Skeletal muscle tissue (tissue), 3 donors: ENCODE measurements at regions not wholly inside any gene's neighbourhood (a gene's known extent, or its start where the extent isn't known, plus 50 kb on each side); places are given as distances from the start of the nearest gene placed in this dataset.

Source experiments
- H3K27ac ChIP-seq: one replicate; pipeline ENCODE4 v1.7.0; 2013; ENCODE audit warnings: mild to moderate bottlenecking, low read depth, low read length, inconsistent platforms
- H3K27me3 ChIP-seq, 3 donors: one replicate each; pipeline ENCODE4 v1.7.0; 2013; ENCODE audit warnings: low read length in 3 of 3; ENCODE audit not compliant: control insufficient read depth in 3 of 3, insufficient read depth in 3 of 3
- H3K36me3 ChIP-seq, 3 donors: one replicate each; pipeline ENCODE4 v1.7.0; 2013; ENCODE audit warnings: low read length in 3 of 3; ENCODE audit not compliant: control insufficient read depth in 3 of 3, insufficient read depth in 3 of 3
- H3K4me1 ChIP-seq, 3 donors: one replicate each; pipeline ENCODE4 v1.7.0; 2013; ENCODE audit warnings: low read length in 3 of 3, mild to moderate bottlenecking in 3 of 3; ENCODE audit not compliant: control insufficient read depth in 3 of 3, insufficient read depth in 3 of 3
- H3K4me3 ChIP-seq, 3 donors: one replicate each; pipeline ENCODE4 v1.7.0; 2013; ENCODE audit warnings: low read length in 3 of 3
- H3K9ac ChIP-seq, 3 donors: one replicate each; pipeline ENCODE4 v1.7.0; 2013; ENCODE audit warnings: low read length in 3 of 3, mild to moderate bottlenecking in 3 of 3, moderate library complexity in 2 of 3, low read depth in 1 of 3
- H3K9me3 ChIP-seq, 3 donors: one replicate each; pipeline ENCODE4 v1.7.0; 2013; ENCODE audit warnings: low read length in 3 of 3; ENCODE audit not compliant: control insufficient read depth in 3 of 3
- donor health status: Osteomylitis.

- Histone ChIP-seq H3K36me3 (no peaks in the 10 kb centered on the region), H3K4me1 (peaks cover 9 to 14% (median 11%) of the 10 kb centered on the region in 3 donors), H3K27ac (no peak overlapping the region), H3K9ac (no peak overlapping the region), H3K27me3 (peaks cover 0 to 10% (median 5%) of the 10 kb centered on the region in 3 donors), H3K9me3 (no peaks in the 10 kb centered on the region), H3K4me3 (no peak overlapping the region)
Measured at GRCh38 chr16:55039931-55040330, 109.3 kb downstream of the IRX5 start.

- H3K27ac ChIP-seq = no peak overlapping the region
Measured at GRCh38 chr16:55040366-55041086, 109.9 kb downstream of the IRX5 start.

DNA sequence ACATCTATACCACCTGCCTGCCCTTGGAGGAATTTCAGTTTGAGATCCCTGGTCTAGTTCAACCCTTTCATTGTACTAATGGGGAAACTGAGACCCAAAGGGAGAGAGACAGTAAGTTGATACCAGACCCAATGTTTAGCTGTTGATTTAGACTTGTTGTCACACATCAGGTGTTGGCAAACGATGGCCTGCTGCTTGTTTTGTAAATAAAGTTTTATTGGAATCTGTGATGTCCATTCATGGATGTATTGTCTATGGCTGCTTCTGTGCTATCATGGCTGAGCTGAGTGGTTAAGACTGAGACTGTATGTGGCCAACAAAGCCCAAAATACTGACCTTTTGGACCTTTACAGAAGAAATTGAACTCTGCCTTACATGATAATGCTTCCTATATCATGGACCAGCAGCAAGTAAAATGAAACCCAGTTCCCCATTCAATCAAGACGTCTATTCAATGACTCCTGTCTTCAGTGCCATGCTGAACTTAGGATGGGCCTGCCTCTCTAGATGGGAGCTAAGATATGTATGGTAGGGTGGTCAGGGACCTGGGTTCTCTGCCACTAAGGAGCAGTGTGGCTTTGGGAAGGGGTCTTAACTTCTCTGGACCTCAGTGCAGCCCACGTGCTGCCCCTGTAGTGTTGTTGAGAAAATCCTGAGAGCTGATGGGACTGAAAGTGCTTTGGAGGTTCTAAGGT is 111.0 kb downstream of the IRX5 start:
- no peak overlapping the region for H3K9ac ChIP-seq
- H3K27me3 ChIP-seq = peaks cover 0 to 7% (median 5%) of the 10 kb centered on the region in 3 donors
- no peak overlapping the region for H3K4me3 ChIP-seq
- no peaks in the 10 kb centered on the region for H3K9me3 ChIP-seq
- H3K36me3 ChIP-seq = no peaks in the 10 kb centered on the region
- no peak overlapping the region for H3K27ac ChIP-seq
- H3K4me1 ChIP-seq = peaks cover 2 to 5% (median 5%) of the 10 kb centered on the region in 3 donors

More at GRCh38 chr16:55040366-55041086, 109.9 kb downstream of the IRX5 start:
- Histone ChIP-seq H3K4me1 (peaks cover 9 to 14% (median 11%) of the 10 kb centered on the region in 3 donors), H3K9me3 (no peaks in the 10 kb centered on the region), H3K9ac (no peak overlapping the region), H3K4me3 (no peak overlapping the region), H3K27me3 (peaks cover 0 to 10% (median 5%) of the 10 kb centered on the region in 3 donors), H3K36me3 (no peaks in the 10 kb centered on the region)

GRCh38 chr16:55042556-55043432 is 112.1 kb downstream of the IRX5 start:
- Histone ChIP-seq H3K4me1 (no peaks in the 10 kb centered on the region), H3K4me3 (no peak overlapping the region), H3K27ac (no peak overlapping the region), H3K9ac (no peak overlapping the region), H3K9me3 (no peaks in the 10 kb centered on the region), H3K27me3 (peaks cover 0 to 7% (median 5%) of the 10 kb centered on the region in 3 donors), H3K36me3 (no peaks in the 10 kb centered on the region)

DNA sequence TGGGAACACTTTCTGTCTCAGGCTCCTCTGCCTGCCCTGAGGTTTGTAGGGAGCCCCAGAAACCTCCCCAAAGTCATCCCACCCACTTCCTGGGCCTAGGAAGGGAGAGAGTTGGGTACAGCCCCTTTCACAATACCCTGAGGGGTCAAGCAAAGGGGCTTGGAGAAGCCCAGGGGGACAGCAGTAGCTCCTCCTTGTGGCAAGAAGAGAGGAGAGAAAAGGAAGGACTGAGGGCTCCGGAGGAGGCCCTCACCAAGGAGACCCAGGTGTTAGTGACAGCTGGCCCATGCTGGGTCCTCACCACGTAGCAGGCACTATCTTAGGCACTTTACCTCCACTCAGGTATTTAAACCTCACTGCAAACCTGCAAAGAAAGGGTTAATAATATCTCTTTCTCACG is 112.8 kb downstream of the IRX5 start:
- Histone ChIP-seq H3K4me1 (no peaks in the 10 kb centered on the region), H3K9me3 (no peaks in the 10 kb centered on the region), H3K36me3 (no peaks in the 10 kb centered on the region), H3K4me3 (no peak overlapping the region), H3K27ac (no peak overlapping the region), H3K9ac (no peak overlapping the region), H3K27me3 (peaks cover 0 to 7% (median 5%) of the 10 kb centered on the region in 3 donors)

DNA sequence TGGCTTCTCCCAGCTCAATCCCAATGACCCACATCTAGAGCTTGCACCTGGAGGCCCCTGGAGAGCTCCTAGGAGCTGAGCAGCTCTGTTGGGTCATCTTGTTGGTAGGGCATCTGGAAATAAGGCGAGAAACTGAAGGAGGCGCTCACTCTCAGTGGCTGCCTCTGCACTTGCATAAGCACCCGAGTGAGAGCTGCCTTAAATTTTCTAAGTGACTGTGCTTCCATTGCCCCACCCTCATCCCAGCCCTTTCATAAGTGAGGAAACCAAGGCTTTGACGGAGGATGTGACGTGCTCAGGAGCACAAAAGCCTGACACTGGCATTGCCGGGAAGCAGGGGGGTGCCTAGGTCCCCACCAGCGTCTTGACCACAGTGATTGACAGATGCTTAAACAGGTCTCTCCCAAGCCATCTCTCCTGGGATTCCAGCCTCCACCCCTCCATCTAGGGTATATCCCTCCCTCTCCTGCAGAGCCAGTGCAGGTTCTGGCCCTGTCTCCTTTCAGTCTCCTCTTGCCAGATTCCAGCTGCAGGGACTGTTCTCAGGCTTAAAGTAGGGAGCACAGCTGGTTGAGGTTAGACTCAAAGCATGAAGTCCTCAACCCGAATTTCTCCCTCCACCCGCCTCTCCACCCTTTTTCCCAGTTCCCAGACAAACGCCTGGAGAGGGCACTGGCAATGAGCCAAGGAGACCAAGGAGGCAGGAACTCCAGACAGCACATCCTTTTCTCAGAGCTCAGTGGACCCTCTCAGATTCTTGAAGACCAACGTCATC is 113.7 kb downstream of the IRX5 start:
- H3K27me3 ChIP-seq = peaks cover 0 to 7% (median 5%) of the 10 kb centered on the region in 3 donors

GRCh38 chr16:55045329-55045728 is 114.7 kb downstream of the IRX5 start:
- Histone ChIP-seq H3K4me3 (no peak overlapping the region), H3K27me3 (peaks cover 0 to 7% (median 5%) of the 10 kb centered on the region in 3 donors), H3K4me1 (no peaks in the 10 kb centered on the region), H3K9me3 (no peaks in the 10 kb centered on the region), H3K9ac (no peak overlapping the region), H3K36me3 (no peaks in the 10 kb centered on the region), H3K27ac (no peak overlapping the region)

More for the DNA sequence above, 113.7 kb downstream of the IRX5 start:
- H3K36me3 ChIP-seq = no peaks in the 10 kb centered on the region
- no peak overlapping the region for H3K4me3 ChIP-seq
- H3K9ac ChIP-seq = no peak overlapping the region
- H3K9me3 ChIP-seq = no peaks in the 10 kb centered on the region
- no peak overlapping the region for H3K27ac ChIP-seq
- no peaks in the 10 kb centered on the region for H3K4me1 ChIP-seq

- no peak overlapping the region for H3K9ac ChIP-seq
- H3K9me3 ChIP-seq = no peaks in the 10 kb centered on the region
- H3K4me3 ChIP-seq = no peak overlapping the region
- no peaks in the 10 kb centered on the region for H3K36me3 ChIP-seq
- H3K27me3 ChIP-seq = peaks cover 0 to 7% (median 5%) of the 10 kb centered on the region in 3 donors
- no peak overlapping the region for H3K27ac ChIP-seq
- H3K4me1 ChIP-seq = no peaks in the 10 kb centered on the region
Measured at GRCh38 chr16:55045756-55046460, 115.2 kb downstream of the IRX5 start.

DNA sequence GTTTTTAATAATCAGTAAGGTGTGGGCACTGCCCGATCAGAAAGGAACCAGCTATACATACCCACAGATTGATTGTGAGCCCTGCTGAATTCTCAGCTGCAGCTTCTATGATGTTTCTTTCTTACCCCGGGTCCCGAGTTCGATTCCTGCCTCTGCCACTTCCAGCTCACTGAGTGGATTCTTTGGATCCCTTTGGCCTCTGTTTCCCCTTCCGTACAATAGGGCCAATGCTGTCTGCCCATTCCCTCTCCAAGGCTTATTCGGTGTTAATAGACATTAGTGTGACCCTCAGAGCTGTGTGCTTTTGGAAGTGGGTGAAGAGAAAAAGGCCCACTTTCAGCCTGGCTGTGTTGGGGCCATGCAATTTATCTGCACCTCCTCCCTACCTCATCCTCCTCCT is 115.8 kb downstream of the IRX5 start:
- no peaks in the 10 kb centered on the region for H3K4me1 ChIP-seq

More for the DNA sequence above, 115.8 kb downstream of the IRX5 start:
- no peak overlapping the region for H3K27ac ChIP-seq
- H3K27me3 ChIP-seq = peaks cover 0 to 7% (median 5%) of the 10 kb centered on the region in 3 donors
- no peak overlapping the region for H3K4me3 ChIP-seq
- no peaks in the 10 kb centered on the region for H3K9me3 ChIP-seq
- no peak overlapping the region for H3K9ac ChIP-seq
- H3K36me3 ChIP-seq = no peaks in the 10 kb centered on the region
